Fibroblast of peridontal ligament (primary cell): ENCODE measurements at regions not wholly inside any gene's neighbourhood (a gene's known extent, or its start where the extent isn't known, plus 50 kb on each side); places are given as distances from the start of the nearest gene placed in this dataset.
A peak's percentile ranks its signal among the peaks of the same experiment; 100 is the strongest.
"Not testable (repeated sequence)": the region's sequence is repeated elsewhere in the genome, so short reads cannot be mapped to it uniquely, and the experiment has no call there.

Experiments used
- DNase-seq: peaks from one replicate; pipeline ENCODE4 v3.0.0-alpha.2; 2010; ENCODE audit errors: extremely low read depth

DNA sequence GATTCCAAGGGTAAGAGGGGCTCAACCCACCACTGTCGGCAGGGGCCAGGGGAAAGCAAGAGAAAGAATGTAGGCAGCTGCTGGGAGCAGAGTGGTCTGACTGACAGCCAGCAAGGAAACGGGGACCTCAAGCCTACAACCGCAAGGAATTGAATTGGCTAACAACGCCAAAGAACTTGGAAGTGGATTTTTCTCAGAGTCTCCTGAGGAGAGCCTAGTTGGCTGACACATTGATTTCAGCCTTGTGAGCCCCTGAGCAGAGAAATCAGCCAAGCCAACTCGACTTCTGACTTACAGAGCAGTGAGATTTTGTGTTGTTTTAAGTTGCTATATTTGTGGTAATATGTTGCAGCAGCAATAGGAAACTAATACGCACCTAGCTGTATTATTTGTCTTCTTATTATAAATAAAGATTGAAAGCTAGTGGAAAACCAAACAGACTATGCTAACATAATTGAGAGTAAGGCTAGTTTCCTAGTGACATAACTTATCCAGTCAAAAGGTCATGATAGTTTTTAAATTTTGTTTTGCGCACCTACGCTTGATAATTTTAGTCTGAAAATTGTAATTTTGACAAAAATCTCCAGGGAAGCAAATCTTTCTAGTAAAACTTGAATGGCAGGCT, 145.8 kb upstream of the HCCS start:
- DNase-seq, result no peak

DNA sequence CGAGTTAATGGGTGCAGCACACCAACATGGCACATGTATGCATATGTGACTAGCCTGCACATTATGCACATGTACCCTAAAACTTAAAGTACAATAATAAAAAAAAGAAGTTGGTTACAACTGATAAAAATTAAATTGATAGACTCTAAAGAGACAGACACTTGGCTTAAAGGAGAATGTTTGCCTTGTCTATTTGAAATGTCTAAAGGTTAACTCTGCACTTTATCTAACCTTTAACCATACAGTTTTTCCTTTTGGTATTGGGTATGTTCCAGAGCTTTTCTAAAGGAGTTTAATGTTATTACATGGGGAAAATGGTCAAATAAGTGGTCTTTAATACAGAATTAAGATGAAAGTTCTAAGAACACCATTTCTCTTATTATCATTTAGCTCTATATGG, 145.1 kb upstream of the HCCS start:
- DNase-seq, result no peak

DNA sequence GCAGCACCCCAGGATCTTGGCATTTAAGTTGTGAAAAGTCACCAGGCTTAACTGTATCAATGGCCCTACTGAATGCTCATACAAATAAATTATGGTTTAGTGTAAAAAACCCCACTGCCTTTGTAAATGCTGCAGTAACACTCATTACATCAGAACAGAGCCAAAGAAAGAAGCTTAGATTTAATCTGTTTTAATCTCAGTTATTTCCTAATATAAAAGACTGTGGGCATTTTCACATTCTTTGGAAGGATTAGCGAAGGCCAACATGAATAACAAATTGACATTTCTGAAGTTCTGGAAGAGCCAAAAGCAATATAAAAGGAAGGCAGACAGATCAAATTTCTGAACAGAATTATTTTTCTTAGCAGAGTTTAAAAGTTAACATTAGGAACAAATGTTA, 140.0 kb upstream of the HCCS start:
- DNase-seq, result peak; percentile 65

DNA sequence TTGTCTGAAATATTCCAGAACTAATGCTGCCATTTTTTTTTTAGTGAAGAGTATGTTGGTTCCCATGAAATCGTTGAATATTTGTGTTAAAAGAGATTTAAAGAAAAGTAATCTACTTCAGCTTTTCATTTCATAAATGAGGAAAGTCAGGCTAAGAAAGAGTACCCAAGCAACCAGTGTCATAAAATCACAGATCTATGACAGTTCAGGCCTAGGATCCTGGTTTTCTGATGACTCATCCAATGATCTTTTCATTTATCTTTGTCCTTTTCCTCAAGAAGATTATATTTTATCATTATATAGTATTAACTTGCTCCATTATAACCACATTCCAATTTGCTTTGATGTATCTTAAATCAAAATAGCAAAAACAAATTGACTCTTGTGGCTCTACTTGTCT, 139.4 kb upstream of the HCCS start:
- DNase-seq, result no peak

DNA sequence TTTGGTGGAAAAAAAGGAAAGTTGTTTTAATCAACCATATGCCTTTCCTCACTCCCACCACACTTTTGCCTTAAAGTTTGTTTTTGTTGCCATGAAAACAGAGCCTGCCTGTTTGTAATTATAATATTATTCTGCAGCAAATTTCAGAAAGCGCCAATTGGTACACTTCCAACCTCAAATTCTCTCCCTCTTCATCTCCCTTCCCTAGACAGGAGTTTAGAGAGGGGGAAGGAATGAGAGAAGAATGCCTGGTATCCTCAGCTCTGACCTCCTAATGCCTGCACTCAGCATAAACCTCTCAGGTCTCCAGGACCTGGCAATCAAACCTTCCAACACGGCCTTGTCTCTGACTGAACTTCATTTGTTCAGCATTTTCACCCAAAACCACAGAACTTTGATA, 138.4 kb upstream of the HCCS start:
- DNase-seq, result peak; percentile 76

DNA sequence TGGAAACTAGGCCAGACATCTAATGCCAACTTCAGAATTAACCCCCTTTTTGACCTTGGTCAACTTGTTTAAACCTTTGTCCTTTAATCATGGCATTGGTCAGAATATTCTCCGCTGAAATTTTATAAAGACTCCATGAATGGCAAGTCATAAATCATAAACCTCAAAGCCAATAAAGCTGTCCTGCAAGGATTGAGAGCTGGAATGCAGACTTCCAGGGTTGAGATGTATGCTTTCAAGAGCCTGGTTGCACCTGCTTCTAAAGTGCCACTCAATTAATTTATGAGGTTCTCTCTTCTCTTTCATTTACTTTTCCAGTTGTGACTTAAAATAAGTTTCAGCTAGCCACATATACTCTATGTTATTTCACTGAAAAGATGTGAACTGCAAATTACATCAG, 136.2 kb upstream of the HCCS start:
- no peak for DNase-seq

DNA sequence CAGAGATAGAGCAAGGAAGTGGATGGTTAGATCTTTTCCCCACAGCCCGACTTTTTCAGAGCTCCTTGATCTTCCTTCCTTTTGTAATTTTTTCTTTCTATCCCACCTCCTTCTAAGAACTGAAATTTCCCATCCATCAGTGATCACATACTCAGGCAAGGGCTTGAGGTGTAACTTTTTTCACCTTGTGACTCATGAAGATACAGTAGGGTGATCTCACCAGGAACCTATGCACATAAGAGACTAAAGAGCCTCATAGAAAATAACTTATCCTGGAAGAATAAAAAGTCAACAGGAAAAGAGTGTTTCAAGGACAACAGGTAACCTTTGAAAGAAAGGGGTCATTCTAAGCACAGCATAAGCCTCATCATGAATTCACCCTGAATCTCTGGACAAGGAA, 131.2 kb upstream of the HCCS start:
- DNase-seq, result no peak

DNA sequence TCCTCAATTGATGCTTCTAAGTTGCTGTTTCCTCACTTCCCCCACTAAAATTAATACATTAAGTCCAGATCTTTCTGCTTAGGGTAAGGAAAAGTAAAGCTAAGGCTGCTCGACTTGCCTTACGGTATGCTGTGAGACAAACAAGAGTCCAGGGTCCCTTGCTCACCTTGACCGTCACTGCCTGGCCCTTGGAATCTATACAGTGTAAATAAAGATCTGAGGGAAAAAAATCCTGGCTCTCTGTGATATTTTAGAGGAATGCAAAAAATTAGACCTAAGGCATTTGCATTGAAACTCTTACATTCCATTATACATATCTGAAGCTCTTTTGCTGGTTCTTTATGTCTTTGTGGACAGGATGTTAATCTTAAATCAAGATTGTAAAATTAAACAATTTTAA, 129.6 kb upstream of the HCCS start:
- DNase-seq, result no peak

DNA sequence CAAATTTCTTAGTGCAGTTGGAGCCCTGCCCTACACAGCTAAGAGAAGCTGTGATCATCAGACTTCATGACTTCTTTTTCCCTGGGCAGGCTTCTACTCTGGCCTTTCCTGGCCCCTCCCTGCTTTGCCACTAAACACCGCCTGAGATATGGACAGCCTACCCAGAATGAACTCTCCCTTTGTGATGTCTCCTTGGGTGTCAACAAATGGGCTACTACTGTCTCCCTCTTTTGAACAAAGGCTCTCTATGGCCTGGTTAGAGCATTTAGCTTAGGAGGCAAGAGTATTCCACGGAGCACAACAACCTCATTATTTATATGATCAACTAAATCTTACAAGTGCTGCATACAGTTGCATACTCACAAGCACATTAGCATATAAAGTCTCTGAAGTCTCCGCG, 127.6 kb upstream of the HCCS start:
- no peak for DNase-seq

DNA sequence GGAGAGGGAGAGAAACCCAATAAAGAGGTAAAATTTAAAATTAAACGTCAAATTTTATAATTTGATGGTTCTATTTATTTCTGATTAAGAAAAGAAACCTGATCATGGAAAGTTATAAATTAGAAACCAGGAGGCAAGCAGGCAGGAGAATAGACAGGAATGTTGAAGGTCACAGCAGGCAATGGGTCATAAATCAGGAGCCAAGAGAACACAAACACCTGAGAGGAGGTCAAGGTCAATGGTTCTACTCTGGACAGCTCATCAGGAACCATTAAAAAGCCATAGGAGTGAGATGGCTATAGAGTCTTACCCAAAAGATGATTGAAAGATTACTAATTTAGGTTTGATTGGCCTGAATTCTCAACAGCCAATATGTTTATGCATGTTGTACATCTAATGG, 126.9 kb upstream of the HCCS start:
- DNase-seq, result no peak

DNA sequence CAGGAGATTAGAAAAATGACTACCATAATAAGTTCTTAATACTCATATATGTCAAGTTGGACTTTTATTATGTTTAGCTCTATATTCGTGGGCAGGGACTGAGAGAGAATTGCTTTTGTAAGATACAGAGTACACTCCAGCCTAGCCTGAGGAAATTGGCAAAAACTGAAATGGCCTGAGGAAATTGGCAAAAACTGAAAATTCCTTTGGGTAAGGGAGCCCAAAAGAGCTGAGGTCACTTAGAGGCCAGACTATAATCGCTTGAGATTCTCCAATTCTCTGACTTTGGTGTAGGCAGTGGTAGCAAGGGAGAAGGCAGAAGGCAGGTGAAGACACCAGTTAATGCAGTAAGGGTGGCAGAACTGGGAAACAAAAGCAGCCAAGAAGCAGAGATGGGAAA, 124.5 kb upstream of the HCCS start:
- DNase-seq, result peak; percentile 71

DNA sequence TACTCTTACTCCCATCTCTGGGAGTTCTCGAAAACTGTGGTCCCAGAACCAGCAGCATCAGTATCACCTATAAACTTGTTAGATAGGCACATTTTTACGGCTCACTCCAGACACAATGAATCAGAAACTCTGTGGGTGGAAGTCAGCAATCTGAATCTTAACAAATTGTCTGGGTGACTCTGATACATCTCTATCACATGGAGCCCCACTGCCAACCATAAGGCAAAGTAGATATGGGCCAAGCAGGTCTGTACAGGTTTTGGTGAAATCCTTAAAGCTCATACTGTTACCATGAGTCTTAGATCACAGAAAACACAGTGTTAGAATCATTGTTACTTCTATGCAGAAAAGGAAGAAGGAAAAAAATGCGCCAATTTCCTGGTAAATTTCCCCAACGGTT, 122.5 kb upstream of the HCCS start:
- DNase-seq, result no peak

DNA sequence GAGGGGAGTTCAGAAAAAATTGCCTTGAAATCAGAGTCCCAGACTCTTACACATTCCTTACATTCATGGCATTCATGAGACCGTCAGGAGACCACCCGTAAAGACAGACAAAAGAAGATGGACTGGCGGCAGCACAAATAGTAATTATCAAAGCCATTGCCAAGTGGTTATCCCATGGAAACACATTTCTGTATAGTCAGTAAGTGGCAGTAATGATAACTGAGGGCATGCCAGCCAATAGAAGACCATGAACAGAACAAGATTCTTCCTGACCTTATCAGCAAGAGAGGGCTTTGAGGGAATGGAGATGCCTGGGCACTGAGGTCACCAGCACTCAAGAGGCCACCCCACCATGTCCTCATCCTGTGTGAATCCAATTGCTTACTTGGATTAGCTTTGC, 121.7 kb upstream of the HCCS start:
- no peak for DNase-seq

DNA sequence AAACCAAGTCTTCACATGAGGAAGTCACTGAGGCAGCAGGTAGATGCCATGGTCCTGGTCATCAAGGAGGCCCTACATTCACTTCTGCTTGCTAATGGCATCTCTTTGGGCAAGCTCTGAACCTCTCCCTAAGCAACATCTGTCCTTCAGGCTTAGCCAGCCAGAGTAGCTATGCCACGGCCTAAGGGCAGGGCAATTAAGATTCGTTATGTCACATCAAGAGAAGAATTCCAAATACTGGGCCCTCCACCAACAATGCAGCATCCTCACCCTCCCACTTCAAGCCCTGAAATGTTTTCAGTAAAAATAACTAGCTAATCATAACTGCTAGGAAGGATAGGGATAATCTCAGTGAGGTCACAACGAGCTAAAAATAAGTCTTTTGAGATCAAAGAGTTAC, 120.7 kb upstream of the HCCS start:
- no peak for DNase-seq

DNA sequence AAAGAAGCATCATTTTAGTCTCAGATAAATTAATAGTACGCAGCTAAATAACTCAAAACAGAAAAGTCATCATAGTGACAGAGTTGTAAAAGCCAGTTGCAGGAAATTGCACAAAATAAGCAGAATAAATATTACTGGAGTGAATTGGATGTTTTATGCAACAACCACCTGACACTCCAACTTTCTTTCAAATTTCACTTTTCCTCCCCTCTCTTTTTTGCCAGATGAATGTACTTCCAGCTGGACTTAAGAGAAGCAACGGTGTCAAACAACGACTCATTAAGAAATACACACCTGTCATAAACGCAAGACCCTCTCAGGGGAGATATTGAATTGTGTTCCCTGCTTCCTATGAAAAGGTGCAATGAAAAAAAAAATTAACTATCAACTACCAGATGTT, 120.2 kb upstream of the HCCS start:
- DNase-seq, result no peak

DNA sequence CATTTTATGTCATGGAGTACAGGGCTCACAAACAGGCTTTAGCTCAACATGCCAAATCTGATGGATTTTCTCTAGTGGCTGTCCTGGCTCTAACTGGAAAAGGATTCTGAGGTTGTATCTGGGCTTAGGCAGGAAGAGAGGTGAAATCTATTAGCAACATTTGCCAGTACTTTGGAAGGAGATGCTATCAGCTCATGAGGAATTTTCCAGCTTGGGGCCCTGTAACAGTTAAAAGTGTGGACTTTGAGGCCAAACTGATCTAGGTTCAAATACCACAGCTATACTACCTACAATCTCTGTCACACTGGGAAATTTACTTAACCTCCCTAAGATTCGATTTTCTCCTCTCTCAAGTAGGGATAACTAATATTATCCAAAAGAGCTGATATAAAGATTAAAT, 119.0 kb upstream of the HCCS start:
- DNase-seq, result no peak

DNA sequence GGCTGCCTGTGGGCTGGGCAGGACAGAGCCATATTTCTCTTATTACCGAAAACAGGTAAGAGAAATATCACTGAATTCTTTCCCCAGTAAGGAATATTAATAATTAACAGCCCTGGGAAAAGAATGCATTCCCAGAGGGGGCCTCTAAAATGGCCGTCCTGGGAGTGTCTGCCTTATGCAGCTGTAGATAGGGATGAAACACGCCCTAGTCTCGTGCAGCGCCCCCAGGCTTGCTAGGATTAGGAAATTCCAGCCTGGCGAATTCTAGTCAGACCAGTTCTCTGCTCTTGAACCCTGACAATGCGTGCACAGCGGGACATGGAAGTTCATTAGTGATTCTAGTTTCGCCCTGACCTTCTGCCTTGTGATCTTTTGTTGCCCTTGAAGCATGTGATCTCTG, 104.1 kb upstream of the HCCS start:
- not testable (repeated sequence) for DNase-seq

DNA sequence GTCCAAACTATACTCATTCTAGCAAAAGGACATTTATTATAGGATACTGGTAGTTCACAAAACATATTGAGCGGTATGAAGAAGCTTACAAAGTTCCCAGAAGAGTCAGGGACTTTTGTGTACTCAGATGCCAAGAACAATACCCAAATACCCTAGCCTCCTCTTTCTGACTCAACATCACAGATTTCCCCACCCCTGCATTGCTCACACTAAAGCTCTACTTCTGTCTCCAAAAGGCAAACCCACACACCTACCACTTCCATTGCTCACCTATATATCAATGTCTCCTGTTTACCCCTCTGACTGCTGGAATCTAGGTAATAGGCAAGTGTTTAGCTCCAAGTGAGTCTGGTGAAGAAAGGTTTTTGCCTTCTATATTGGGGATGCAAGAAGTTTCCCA, 100.7 kb upstream of the HCCS start:
- peak; percentile 13 for DNase-seq

DNA sequence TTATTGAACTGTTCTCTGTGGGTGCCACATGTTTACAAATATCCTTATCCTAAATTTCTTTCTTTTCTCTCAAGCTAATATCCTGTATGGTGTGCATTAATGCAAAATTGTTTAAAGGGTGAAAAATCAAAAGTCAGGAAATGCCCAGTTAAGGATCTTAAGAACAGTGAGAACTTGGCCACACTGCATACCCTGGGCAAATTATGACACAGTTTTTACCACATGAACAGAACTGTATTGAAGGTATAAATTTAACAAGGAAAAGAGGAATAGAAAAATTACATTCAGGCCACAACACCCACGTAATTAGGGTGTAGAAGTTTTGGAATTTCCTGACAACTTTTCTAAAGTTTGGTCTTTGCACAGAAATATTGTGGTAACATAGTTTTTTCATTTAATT, 94.4 kb upstream of the HCCS start:
- no peak for DNase-seq

DNA sequence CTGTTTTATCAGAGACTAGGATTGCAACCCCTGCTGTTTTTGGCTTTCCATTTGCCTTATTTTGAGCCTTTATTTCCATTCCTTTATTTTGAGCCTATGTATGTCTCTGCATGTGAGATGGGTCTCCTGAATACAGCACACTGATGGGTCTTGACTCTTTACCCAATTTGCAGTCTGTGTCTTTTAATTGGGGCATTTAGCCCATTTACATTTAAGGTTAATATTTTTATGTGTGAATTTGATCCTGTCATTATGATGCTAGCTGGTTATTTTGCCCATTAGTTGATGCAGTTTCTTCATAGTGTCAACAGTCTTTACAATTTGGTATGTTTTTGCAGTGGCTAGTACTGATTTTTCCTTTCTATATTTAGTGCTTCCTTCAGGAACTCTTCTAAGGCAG, 88.5 kb upstream of the HCCS start:
- DNase-seq, result not testable (repeated sequence)

DNA sequence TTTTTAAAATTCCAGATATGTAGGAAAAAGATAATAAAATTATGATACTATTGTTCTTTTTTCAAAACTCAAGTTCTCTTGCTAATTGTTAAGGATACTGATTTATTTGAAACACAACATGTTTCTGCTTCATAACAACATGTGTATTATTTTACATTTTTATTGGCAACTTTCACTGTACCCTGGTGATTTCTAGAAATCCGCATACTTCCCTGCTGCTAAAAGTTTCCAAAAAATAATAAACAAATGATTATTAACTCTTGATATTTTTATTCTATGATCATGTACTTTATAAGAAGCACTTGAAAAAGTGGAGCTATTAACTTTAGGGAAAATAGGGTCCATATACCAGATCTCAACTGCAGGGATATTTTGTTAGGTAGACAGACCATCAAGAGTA, 71.2 kb upstream of the HCCS start:
- DNase-seq, result no peak

DNA sequence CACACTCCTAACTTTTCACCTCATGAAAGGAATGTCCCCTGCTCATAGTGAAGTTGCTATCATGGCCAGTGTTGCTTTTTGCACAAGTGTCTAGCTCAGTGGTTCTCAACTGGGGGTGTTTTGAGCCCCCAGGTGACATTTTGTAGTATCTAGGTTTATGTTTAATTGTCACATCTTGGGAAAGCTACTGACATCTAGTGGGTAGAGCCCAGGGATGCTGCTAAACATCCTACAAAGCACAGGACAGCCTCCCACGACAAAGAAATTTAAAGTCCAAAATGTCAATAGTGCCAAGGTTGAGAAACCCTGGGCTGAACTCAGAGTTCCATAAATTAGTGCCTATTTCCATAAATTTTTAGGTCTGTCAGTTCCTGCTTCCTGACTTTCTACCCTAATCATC, 70.7 kb upstream of the HCCS start:
- DNase-seq, result no peak

DNA sequence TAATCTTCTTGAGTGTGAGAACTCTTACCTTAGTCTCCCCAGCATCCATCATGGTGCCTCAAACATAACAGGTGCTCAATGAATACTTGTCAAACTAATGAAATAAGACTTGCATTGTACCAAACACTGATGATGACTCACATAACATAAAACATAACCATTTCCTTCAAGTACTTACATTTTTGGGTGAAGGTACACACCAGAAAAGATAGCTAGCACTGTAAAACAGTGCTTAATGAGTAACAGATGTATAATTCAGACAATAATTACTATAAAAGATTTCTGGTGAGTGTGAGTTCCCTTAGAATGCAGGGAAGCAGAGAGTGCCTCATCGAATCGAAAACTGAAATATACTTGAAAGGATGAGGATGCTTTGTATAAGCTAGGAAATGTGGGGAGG, 70.1 kb upstream of the HCCS start:
- DNase-seq, result peak; percentile 17

DNA sequence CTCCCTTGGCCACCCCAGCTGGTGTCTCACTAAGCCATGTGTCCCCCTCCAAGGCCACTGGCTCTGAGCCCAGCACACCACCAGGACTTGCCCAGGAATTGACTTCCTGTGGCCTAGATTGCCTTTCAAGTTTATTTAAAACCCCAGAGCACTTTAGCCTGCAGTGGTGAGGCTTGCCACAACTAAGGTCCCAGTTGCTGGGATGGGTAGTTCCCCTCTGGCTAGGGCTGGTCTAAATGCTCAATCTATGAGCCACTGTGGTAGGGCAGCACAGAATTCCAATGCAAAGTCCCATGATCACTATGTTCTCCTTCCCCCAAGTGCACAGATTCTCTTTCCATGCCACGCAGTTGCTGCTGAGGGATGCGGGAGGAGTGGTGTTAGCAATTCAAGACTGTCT, 61.1 kb upstream of the HCCS start:
- no peak for DNase-seq

DNA sequence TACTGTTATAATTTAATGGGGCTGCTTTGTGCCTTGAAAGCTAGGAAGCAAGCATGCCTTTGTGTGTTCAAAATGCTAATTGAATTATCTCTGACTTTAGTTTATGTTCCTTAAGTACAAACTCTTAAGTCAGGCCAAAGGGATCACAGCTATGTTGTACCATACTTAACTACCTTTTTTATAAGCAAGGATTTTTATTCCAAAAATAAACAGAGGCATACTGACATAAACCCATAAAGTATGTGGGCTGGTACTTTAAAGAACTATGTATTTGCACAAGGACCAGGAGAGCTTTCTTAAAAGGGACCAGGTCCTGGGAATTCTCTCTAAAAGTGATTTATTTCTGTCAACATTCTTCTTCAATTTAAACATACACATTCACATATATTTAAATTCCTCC, 57.8 kb upstream of the HCCS start:
- peak; percentile 12 for DNase-seq
